ENCODE measurements at regions not wholly inside any gene's neighbourhood (a gene's known extent, or its start where the extent isn't known, plus 50 kb on each side); places are given as distances from the start of the nearest gene placed in this dataset.
"Not testable (repeated sequence)": the region's sequence is repeated elsewhere in the genome, so short reads cannot be mapped to it uniquely, and the experiment has no call there.

DNA sequence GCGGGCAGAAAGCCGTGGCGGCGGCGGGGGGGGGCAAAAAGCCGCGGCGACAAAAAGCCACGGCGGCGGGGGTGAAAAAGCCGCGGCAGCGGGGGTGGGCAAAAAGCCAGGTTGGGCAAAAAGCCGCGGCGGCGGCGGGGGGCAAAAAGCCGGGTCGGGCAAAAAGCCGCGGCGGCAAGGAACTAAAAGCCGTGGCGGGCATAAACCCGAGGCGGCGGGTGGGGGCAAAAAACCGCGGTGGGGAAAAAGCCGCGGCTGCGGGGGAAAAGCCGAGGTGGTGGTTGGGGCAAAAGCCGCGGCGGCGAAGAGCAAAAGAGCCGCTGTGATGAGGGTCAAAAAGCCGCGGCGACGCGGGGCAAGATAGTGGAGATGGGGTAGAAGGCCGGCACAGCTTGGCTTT lies 1834.2 kb downstream of the FOXD4L5 start:
- H3K27ac Mint-ChIP-seq, DNase-seq, H3K36me3 Mint-ChIP-seq: not testable (repeated sequence)

DNA sequence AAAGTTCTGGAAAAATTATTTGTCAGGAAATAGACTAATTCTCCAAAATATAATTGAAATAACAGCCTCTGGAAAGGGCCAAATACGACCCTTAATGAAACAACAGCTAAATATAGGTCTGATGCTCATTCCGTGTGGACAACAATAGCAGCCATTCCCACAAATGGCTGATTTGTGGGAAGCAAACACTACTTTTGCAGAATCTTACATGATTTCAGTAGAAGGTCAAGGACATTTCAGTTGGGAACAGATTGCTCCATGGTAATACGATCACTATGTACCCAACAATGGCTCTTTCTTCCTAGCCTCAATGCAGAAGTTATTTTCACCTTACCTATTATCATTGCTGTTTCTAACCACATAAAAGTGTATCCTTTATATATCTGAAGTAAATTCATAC lies 1859.9 kb downstream of the FOXD4L5 start:
- not testable (repeated sequence) for H3K27ac Mint-ChIP-seq; H3K9me3 Mint-ChIP-seq; H3K27me3 Mint-ChIP-seq; H3K4me1 Mint-ChIP-seq; DNase-seq; H3K36me3 Mint-ChIP-seq; H3K4me3 Mint-ChIP-seq; ATAC-seq (replicated peaks)

More for the DNA sequence above, 1834.2 kb downstream of the FOXD4L5 start:
- not testable (repeated sequence) for H3K9me3 Mint-ChIP-seq; H3K4me3 Mint-ChIP-seq; H3K27me3 Mint-ChIP-seq; H3K4me1 Mint-ChIP-seq; ATAC-seq (replicated peaks)

DNA sequence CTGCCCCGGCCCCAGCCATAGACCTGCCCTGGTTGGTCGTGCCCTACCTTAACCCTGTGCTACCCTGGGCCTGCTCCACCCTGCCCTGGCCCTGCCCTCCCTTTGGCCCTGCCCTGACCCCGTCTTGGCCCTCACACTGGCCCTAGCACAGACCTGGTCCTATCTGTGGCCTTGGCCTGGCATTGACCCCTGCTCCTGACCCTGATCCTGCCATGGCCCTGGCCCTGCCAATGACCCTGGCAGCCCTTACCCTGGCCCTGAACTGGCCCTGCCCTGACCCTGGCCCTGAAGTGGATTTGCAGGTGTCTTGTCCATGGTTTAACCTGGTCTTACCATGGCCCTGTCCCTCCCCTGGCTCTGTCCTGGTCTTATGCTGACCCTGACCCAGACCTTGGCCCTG lies 1894.1 kb downstream of the FOXD4L5 start:
- DNase-seq; H3K27me3 Mint-ChIP-seq; H3K4me1 Mint-ChIP-seq; ATAC-seq (replicated peaks); H3K36me3 Mint-ChIP-seq; H3K27ac Mint-ChIP-seq; H3K4me3 Mint-ChIP-seq; H3K9me3 Mint-ChIP-seq: not testable (repeated sequence)

DNA sequence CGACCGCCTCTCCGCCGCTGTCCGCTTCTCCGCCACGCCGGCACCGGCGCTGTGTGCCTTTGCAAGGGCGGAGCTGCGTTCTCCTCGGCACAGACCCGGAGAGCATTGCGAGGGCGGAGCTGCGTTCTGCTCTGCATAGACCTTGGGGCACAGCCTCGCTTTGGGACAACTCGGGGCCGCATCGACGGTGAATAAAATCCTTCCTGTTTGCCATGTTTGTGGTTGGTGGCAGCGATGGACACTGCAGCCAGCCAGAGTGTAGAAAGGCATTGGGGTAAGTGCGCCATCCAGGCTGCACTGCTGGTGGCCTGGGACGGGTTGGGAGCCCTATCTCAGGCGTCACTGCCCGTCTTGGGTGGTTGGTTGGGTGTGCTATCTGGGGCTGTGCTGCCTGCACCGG lies 1899.5 kb downstream of the FOXD4L5 start:
- not testable (repeated sequence) for H3K4me1 Mint-ChIP-seq; H3K9me3 Mint-ChIP-seq; H3K27ac Mint-ChIP-seq; H3K36me3 Mint-ChIP-seq; DNase-seq; H3K27me3 Mint-ChIP-seq; ATAC-seq (replicated peaks)
- H3K4me3 Mint-ChIP-seq, result peak overlapping the region in 1 of 2 donors; percentile 82

DNA sequence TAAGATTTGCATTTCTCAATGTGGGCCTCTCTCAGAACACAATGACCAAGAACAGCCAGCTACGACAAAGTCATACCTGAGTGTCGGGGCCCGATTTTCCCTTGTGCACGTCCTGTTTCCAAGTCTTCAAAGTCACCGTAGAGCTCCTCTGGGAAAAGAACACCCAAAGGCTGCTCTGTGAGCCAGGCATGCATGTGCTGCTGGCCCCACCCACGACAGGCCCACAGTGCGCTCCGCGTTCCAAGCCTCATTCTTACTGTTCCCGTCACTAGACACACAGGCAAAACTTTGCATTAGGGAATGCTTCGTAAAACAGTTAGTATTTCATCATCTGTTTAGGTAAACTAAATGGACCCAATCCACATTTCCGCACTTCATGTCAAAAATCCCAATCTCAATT lies 1905.1 kb downstream of the FOXD4L5 start:
- H3K27me3 Mint-ChIP-seq; DNase-seq; H3K4me1 Mint-ChIP-seq; H3K27ac Mint-ChIP-seq; H3K36me3 Mint-ChIP-seq; ATAC-seq (replicated peaks); H3K4me3 Mint-ChIP-seq; H3K9me3 Mint-ChIP-seq: not testable (repeated sequence)

DNA sequence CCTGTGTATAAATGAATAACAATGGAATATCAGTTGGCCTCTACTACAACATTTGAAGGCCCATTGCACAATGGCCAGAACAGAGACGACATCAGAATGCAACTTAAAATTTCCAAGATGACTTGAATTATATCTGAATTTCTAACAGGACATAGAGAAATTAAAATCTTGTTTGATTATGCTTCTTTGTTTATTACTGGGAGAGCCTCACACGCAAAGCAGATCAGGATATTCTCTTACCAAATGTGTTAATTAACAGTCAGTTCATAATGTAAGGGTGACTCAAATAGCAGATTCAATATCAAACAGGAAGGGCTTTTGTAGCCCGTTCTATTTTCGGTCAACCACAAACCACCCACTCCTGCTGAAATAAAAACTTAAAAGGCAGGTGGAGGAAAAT lies 1930.8 kb downstream of the FOXD4L5 start:
- not testable (repeated sequence) for ATAC-seq (replicated peaks); H3K36me3 Mint-ChIP-seq; H3K9me3 Mint-ChIP-seq; DNase-seq; H3K27me3 Mint-ChIP-seq; H3K4me1 Mint-ChIP-seq
- Mint-ChIP-seq H3K27ac (peak overlapping the region; percentile 20), H3K4me3 (peak overlapping the region in 1 of 2 donors; percentile 48)

DNA sequence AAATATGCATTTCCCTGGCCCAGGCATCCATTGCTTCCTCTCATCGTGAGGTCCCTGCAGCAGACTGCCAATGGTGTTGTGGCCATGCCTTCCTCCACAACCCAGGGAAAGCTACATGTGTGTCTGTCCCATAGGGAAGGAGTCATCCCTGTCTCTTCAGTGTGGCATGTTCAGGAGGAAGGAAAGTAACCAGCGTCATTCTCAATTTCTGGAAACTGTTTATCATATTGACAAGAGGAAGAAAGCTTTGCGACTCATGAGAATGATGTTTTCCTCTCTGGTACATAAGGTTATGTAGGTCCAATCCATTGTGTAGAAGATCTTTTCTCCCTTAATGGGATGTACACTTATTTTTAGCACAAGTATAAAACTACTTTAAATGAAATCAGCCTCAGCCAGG lies 1937.7 kb downstream of the FOXD4L5 start:
- not testable (repeated sequence) for H3K27ac Mint-ChIP-seq

DNA sequence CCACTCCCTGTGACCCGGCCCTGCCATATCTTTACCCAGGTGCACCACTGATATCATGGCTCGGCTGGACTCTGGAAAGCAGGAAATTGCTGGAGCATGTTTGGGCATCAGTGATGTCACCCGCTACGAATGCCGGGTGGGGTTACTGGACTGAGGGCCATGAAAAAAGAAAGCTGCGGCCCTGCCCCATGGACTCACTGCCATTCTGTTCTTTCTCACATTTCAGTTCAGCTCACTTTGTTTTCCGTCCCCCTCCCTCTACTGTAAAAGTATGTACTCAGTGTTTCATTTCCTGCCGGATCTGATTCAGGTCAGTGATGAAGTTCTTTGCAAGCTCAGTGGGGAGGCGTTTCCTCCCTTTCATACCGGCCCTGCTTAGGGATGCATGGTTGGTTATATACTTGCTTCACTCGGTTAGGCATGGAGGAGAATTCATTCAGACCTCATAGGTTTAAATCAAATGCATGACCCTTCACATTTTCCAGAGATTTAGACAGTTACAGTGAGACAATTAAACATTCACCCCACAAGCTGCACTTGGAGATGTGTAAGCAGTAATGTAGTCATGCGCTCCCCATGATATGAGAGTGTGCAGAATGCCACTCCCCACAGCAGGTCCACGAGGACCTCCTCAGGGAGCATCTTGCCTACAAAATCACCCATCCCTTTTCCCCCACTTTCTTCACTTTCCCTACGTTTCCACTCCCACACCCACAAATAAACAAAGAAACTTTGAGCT lies 1938.5 kb downstream of the FOXD4L5 start:
- H3K9me3 Mint-ChIP-seq; H3K27me3 Mint-ChIP-seq; H3K27ac Mint-ChIP-seq; H3K36me3 Mint-ChIP-seq; H3K4me1 Mint-ChIP-seq; ATAC-seq (replicated peaks): not testable (repeated sequence)
- H3K4me3 Mint-ChIP-seq, result peak overlapping the region; percentile 15 to 43
- peak; percentile 33 for DNase-seq

More for the DNA sequence above, 1937.7 kb downstream of the FOXD4L5 start:
- not testable (repeated sequence) for H3K4me3 Mint-ChIP-seq; H3K27me3 Mint-ChIP-seq; H3K4me1 Mint-ChIP-seq; H3K36me3 Mint-ChIP-seq; ATAC-seq (replicated peaks); H3K9me3 Mint-ChIP-seq; DNase-seq

DNA sequence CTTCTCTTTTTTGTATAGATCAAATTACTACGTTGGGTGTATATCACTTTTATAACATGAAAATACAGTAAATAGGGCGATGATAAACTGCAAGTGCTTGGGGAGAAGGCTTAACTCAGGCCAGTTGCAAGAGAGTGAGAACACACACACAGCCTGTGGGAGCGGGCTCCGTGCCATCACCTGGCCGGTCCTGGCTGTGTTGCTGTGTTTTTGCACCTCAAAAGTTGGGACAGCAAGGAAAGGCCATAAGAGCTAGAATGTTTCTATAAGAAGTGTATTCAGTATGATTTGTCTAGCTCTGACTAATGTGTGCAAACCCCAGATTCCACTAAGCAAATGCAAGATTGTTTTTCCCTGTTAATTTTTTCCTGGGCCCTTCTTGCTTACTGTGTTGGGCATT lies 1940.6 kb downstream of the FOXD4L5 start:
- H3K27me3 Mint-ChIP-seq; ATAC-seq (replicated peaks); DNase-seq; H3K4me3 Mint-ChIP-seq; H3K9me3 Mint-ChIP-seq; H3K27ac Mint-ChIP-seq; H3K36me3 Mint-ChIP-seq; H3K4me1 Mint-ChIP-seq: not testable (repeated sequence)

DNA sequence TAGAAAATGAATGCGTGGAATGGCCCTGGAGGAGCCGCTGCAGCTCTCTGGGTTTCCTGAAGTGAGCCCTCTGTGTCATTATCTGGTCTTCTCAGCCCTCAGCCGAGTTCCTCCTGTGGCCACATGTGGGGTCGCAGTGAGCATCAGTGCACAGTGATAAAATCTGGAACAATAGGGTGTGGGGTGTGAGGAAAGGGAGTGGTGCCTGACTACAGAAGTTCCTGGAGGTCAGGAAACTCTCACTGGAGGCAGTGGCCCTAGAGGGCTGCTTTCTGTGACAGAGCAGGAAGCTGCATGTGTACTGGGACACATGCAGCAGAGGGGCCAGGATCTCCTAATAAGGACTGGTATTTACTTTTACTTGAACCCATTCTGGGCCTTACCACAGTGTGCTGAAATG lies 1942.5 kb downstream of the FOXD4L5 start:
- peaks cover 6 to 13% of the 10 kb centered on the region in 2 donors for H3K4me1 Mint-ChIP-seq
- H3K36me3 Mint-ChIP-seq; DNase-seq; ATAC-seq (replicated peaks); H3K27me3 Mint-ChIP-seq; H3K4me3 Mint-ChIP-seq; H3K27ac Mint-ChIP-seq; H3K9me3 Mint-ChIP-seq: not testable (repeated sequence)

DNA sequence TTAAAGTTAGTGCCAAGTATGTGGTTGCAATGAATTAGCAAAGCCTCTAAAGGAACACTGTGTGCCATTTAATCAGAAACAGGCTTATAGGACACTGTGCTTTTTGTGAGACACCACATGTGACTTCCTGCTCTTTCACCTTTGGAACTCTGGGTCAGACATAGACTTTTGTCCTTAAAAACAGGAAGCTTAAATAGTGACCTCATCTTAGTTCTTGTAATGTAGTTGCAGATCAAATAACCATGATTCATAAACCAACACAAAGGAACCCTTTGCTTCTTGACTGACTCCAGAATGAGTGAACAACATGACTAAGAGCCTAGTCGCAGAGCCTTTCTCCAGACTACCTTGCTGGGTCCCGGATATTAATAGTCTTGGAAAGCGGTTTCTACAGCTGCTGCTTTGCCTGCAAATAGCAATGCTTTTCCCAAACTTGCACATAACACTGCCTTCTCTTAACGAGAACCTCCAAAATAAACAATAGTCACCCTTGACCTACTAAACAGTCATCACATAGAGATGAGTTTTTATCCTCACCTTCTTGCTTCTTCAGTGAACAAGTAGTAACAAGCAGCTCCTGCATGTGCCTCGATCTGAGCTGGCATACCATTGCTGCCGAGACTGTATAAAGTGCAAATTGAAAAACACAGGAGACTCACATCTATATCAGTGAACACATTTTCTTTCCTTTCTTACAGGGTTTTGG lies 1947.0 kb downstream of the FOXD4L5 start:
- not testable (repeated sequence) for H3K27me3 Mint-ChIP-seq; H3K9me3 Mint-ChIP-seq; H3K4me1 Mint-ChIP-seq; H3K4me3 Mint-ChIP-seq; ATAC-seq (replicated peaks); H3K36me3 Mint-ChIP-seq; DNase-seq
- peak overlapping the region; percentile 37 for H3K27ac Mint-ChIP-seq

DNA sequence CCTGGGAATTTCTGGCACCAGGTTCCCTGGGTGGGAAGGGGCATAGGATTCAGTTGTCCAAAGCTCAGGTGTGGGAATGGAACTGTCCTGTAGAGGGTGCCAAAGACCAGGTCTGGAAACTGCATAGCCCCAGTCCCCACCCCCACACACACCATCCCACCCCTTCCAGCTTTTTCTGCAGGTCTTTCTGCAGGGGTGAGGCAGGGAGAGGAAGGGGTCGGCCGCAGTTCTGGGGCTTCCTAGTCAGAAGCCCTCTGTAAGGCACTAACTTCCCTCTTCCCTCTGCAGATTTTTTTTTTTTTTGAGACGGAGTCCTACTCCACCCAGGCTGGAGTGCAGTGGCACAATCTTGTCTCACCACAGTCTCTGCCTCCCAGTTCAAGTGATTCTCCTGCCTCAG lies 1949.7 kb downstream of the FOXD4L5 start:
- not testable (repeated sequence) for H3K36me3 Mint-ChIP-seq; H3K27ac Mint-ChIP-seq; H3K27me3 Mint-ChIP-seq; H3K9me3 Mint-ChIP-seq; H3K4me1 Mint-ChIP-seq; ATAC-seq (replicated peaks); H3K4me3 Mint-ChIP-seq; DNase-seq

DNA sequence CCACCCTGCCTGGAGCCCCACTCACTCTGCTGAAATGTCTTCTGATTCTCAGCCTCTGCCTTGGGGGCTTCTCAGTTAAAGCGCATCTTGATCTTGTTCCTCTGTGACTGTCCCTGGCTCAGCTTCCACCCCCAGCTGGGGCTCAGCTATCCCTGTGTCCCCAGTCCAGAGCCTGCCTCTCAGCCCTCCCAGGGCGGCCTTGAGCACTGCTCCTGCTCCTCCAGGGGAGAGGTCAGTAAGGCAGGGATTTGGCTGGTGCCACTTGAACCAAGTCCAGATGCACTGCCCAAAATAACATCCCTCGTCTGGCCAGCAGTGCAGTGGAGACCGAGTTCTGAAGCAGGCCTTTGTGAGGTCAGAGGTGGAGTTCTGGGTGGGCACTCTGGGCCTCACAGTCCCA lies 1950.8 kb downstream of the FOXD4L5 start:
- H3K9me3 Mint-ChIP-seq; H3K27ac Mint-ChIP-seq; H3K27me3 Mint-ChIP-seq; H3K36me3 Mint-ChIP-seq; DNase-seq; H3K4me1 Mint-ChIP-seq; ATAC-seq (replicated peaks); H3K4me3 Mint-ChIP-seq: not testable (repeated sequence)

DNA sequence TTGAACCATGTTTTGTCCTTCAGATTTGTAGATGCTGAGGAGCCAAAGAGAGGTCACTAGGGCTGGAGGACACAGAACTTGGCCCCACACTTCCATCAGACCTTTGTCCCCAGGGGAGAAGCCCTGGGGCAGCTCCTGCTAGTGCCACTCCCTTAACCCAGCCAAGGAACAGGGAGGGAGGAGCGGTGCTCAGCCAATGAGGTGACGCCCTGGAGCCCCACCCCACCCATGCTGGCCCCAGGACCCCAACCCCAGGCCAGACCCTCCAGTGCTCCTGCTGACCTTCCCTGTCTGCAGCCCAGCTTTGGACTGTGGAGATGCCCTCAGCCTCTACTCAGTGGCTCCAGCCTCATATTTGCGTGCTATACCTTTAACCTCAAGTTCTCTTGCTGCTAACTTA lies 1951.9 kb downstream of the FOXD4L5 start:
- H3K36me3 Mint-ChIP-seq; H3K27ac Mint-ChIP-seq; H3K4me1 Mint-ChIP-seq; H3K4me3 Mint-ChIP-seq; H3K9me3 Mint-ChIP-seq; ATAC-seq (replicated peaks); DNase-seq: not testable (repeated sequence)
- peaks cover 9 to 14% of the 10 kb centered on the region in 2 donors for H3K27me3 Mint-ChIP-seq

DNA sequence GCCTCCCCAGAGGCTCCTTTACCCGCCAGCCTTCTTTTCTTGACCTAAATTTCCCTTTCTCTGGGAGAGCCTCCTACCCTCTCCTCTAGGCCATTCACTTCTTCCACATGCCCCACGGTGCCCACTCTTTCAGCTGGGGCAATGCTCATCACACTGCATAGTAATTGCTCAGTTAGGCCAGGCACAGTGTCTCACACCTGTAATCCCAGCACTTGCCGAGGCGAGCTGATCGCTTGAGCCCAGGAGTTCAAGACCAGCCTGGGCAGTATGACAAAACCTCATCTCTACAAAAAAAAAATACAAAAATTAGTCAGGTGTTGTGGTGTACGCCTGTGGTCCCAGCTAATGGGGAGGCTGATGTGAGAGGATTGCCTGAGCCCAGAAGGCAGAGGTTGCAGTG lies 1956.7 kb downstream of the FOXD4L5 start:
- not testable (repeated sequence) for H3K27ac Mint-ChIP-seq; H3K4me1 Mint-ChIP-seq; H3K36me3 Mint-ChIP-seq; DNase-seq; H3K4me3 Mint-ChIP-seq; H3K9me3 Mint-ChIP-seq; ATAC-seq (replicated peaks)
- H3K27me3 Mint-ChIP-seq, result peaks cover 9 to 20% of the 10 kb centered on the region in 2 donors

Measured in stimulated activated naive B cell treated with anti-CD40 and anti-IgM and Interleukin-4, amounts not matched to agents 10 μg/mL and 1 μg/mL and 100 μg/mL, for 72 hours (primary cell).